ENCODE measurements at regions not wholly inside any gene's neighbourhood (a gene's known extent, or its start where the extent isn't known, plus 50 kb on each side); places are given as distances from the start of the nearest gene placed in this dataset.

GRCh38 chr1:5765997-5766913 is 226.0 kb downstream of the NPHP4 start:
- TF ChIP-seq, protein P1, sequence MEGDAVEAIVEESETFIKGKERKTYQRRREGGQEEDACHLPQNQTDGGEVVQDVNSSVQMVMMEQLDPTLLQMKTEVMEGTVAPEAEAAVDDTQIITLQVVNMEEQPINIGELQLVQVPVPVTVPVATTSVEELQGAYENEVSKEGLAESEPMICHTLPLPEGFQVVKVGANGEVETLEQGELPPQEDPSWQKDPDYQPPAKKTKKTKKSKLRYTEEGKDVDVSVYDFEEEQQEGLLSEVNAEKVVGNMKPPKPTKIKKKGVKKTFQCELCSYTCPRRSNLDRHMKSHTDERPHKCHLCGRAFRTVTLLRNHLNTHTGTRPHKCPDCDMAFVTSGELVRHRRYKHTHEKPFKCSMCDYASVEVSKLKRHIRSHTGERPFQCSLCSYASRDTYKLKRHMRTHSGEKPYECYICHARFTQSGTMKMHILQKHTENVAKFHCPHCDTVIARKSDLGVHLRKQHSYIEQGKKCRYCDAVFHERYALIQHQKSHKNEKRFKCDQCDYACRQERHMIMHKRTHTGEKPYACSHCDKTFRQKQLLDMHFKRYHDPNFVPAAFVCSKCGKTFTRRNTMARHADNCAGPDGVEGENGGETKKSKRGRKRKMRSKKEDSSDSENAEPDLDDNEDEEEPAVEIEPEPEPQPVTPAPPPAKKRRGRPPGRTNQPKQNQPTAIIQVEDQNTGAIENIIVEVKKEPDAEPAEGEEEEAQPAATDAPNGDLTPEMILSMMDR (IDR thresholded peaks at IDR 0.05) = no peak
- TF ChIP-seq POLR2AphosphoS5 (IDR thresholded peaks at IDR 0.05) (no peak), POLR2A (IDR thresholded peaks at IDR 0.05) (no peak)

All from prostate gland (tissue), 2 donors.